ENCODE measurements at regions not wholly inside any gene's neighbourhood (a gene's known extent, or its start where the extent isn't known, plus 50 kb on each side); places are given as distances from the start of the nearest gene placed in this dataset.

- TF ChIP-seq CTCF (conservative IDR thresholded peaks at IDR 0.05) = no peak
- no peak for TF ChIP-seq ZFX (IDR thresholded peaks at IDR 0.05)
These were observed 265.1 kb upstream of the ZNF32 start for GRCh38 chr10:43913676-43914235.
